ENCODE measurements at regions not wholly inside any gene's neighbourhood (a gene's known extent, or its start where the extent isn't known, plus 50 kb on each side); places are given as distances from the start of the nearest gene placed in this dataset.

DNA sequence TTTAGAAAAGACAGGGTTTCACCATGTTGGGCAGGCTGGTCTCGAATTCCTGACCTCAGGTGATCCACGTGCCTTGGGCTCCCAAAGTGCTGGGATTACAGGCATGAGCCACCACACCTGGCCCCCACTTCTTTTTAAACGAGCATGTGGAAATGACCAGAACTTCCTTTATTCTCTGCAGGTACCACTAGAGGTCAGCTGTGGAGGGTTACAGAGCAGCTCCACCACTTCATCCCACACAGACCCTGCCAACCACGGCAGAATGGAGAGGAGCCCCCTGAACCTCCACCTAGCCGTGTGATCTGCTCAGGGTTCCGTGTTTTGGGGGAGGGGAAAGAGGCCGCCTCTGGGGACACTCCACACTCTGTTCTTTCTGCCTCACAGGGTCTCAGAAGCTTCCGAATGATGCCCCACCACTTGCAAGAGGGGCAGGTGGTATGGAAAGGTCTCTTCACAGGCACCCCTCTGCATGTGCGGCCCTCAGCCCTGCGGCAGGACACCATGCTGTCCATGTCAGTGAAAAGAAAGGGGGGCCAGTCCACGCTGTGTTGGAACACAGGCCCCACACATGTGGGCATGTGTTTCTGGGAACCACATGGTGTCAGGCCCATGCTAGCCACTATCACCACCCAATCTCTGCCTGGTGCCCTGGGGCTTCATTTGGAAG, 465.0 kb downstream of the TSHZ3 start:
- H3K9me2 ChIP-seq (ENCODE audit: insufficient read depth, low read length), result no peaks in the 10 kb centered on the region
- no peak overlapping the region for H3K4me2 ChIP-seq (ENCODE audit: low read length)
- H3F3A ChIP-seq (ENCODE audit: insufficient read depth, low read length, poor library complexity, severe bottlenecking), result no peaks in the 10 kb centered on the region
- no peaks in the 10 kb centered on the region for H3K9me3 ChIP-seq (ENCODE audit: low read length)
- TF ChIP-seq EZH2 (IDR thresholded peaks at IDR 0.05; ENCODE audit: borderline replicate concordance, insufficient read depth, low read length, poor library complexity, severe bottlenecking) (no peak), EP300 (conservative IDR thresholded peaks at IDR 0.05; ENCODE audit: poor library complexity, severe bottlenecking) (no peak), TAF1 (IDR thresholded peaks at IDR 0.05; ENCODE audit: low read depth) (no peak), RAD21 (conservative IDR thresholded peaks at IDR 0.05) (no peak), POLR2AphosphoS5 (IDR thresholded peaks at IDR 0.05) (no peak), SMC3 (conservative IDR thresholded peaks at IDR 0.05; ENCODE audit: poor library complexity) (no peak), MXI1 (conservative IDR thresholded peaks at IDR 0.05; ENCODE audit: poor library complexity, severe bottlenecking) (no peak)
- TF ChIP-seq, protein P1, sequence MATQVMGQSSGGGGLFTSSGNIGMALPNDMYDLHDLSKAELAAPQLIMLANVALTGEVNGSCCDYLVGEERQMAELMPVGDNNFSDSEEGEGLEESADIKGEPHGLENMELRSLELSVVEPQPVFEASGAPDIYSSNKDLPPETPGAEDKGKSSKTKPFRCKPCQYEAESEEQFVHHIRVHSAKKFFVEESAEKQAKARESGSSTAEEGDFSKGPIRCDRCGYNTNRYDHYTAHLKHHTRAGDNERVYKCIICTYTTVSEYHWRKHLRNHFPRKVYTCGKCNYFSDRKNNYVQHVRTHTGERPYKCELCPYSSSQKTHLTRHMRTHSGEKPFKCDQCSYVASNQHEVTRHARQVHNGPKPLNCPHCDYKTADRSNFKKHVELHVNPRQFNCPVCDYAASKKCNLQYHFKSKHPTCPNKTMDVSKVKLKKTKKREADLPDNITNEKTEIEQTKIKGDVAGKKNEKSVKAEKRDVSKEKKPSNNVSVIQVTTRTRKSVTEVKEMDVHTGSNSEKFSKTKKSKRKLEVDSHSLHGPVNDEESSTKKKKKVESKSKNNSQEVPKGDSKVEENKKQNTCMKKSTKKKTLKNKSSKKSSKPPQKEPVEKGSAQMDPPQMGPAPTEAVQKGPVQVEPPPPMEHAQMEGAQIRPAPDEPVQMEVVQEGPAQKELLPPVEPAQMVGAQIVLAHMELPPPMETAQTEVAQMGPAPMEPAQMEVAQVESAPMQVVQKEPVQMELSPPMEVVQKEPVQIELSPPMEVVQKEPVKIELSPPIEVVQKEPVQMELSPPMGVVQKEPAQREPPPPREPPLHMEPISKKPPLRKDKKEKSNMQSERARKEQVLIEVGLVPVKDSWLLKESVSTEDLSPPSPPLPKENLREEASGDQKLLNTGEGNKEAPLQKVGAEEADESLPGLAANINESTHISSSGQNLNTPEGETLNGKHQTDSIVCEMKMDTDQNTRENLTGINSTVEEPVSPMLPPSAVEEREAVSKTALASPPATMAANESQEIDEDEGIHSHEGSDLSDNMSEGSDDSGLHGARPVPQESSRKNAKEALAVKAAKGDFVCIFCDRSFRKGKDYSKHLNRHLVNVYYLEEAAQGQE (IDR thresholded peaks at IDR 0.05; ENCODE audit: borderline replicate concordance), result no peak
- TF ChIP-seq, protein P2, sequence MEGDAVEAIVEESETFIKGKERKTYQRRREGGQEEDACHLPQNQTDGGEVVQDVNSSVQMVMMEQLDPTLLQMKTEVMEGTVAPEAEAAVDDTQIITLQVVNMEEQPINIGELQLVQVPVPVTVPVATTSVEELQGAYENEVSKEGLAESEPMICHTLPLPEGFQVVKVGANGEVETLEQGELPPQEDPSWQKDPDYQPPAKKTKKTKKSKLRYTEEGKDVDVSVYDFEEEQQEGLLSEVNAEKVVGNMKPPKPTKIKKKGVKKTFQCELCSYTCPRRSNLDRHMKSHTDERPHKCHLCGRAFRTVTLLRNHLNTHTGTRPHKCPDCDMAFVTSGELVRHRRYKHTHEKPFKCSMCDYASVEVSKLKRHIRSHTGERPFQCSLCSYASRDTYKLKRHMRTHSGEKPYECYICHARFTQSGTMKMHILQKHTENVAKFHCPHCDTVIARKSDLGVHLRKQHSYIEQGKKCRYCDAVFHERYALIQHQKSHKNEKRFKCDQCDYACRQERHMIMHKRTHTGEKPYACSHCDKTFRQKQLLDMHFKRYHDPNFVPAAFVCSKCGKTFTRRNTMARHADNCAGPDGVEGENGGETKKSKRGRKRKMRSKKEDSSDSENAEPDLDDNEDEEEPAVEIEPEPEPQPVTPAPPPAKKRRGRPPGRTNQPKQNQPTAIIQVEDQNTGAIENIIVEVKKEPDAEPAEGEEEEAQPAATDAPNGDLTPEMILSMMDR (IDR thresholded peaks at IDR 0.05; ENCODE audit: poor library complexity, severe bottlenecking), result no peak
- no peaks in the 10 kb centered on the region for H4K20me1 ChIP-seq (ENCODE audit: insufficient read depth)
- H3K36me3 ChIP-seq (ENCODE audit: insufficient read depth, low read length), result no peaks in the 10 kb centered on the region
- no peak overlapping the region for H3K9ac ChIP-seq (ENCODE audit: low read length)
- H3K27me3 ChIP-seq (ENCODE audit: insufficient read depth, low read depth, low read length), result no peaks in the 10 kb centered on the region
- no peak overlapping the region for H3K4me3 ChIP-seq (ENCODE audit: low read length)
- H2AFZ ChIP-seq (ENCODE audit: low read depth, low read length), result no peak overlapping the region
- H3K27ac ChIP-seq (ENCODE audit: low read length), result no peak overlapping the region
- H3K79me2 ChIP-seq (replicated peaks; ENCODE audit: insufficient read depth, low read length), result no peaks in the 10 kb centered on the region

DNA sequence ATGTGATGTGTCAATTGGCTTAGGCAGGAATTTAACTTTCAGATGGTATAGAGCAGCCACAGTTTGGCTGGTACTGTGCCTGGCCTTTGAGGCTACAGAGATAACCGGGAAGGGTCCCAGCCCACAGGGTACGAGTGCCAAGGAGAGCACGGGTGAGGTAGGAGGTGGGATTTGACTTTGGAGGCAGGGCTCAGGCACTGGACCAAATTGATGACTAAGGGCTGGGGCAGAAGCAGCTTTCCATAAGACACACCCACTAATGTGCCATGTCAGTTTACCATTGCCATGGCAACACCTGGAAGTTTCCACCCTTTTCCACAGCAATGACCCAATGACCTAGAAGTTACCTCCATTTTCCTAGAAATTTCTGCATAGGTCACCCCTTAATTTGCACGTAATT, 466.2 kb downstream of the TSHZ3 start:
- H3K27me3 ChIP-seq (ENCODE audit: insufficient read depth, low read depth, low read length), result no peaks in the 10 kb centered on the region
- H3K4me3 ChIP-seq (ENCODE audit: low read length), result no peak overlapping the region
- H2AFZ ChIP-seq (ENCODE audit: low read depth, low read length), result no peak overlapping the region
- no peak overlapping the region for H3K4me2 ChIP-seq (ENCODE audit: low read length)
- H3K79me2 ChIP-seq (replicated peaks; ENCODE audit: insufficient read depth, low read length), result no peaks in the 10 kb centered on the region
- no peaks in the 10 kb centered on the region for H4K20me1 ChIP-seq (ENCODE audit: insufficient read depth)
- H3K9me2 ChIP-seq (ENCODE audit: insufficient read depth, low read length), result no peaks in the 10 kb centered on the region
- no peak overlapping the region for H3K27ac ChIP-seq (ENCODE audit: low read length)
- H3K9me3 ChIP-seq (ENCODE audit: low read length), result no peaks in the 10 kb centered on the region
- no peak overlapping the region for H3K9ac ChIP-seq (ENCODE audit: low read length)
- TF ChIP-seq TAF1 (IDR thresholded peaks at IDR 0.05; ENCODE audit: low read depth), result no peak
- TF ChIP-seq, protein P2 (IDR thresholded peaks at IDR 0.05; ENCODE audit: poor library complexity, severe bottlenecking), result no peak
- no peaks in the 10 kb centered on the region for H3K36me3 ChIP-seq (ENCODE audit: insufficient read depth, low read length)
- H3F3A ChIP-seq (ENCODE audit: insufficient read depth, low read length, poor library complexity, severe bottlenecking), result no peaks in the 10 kb centered on the region

Measured in neural cell (in vitro differentiated cells).